Astrocyte (in vitro differentiated cells and primary cell): ENCODE measurements at regions not wholly inside any gene's neighbourhood (a gene's known extent, or its start where the extent isn't known, plus 50 kb on each side); places are given as distances from the start of the nearest gene placed in this dataset.

Source experiments
- EZH2 ChIP-seq: IDR thresholded peaks from 2 replicates; pipeline ENCODE4 v1.6.1; 2012; ENCODE audit warnings: mild to moderate bottlenecking, low read length, inconsistent platforms; ENCODE audit not compliant: insufficient read depth
- TF ChIP-seq, protein P1 (sequence below): IDR thresholded peaks from 2 replicates; pipeline ENCODE4 v1.5.1; 2011; ENCODE audit warnings: low read depth, mild to moderate bottlenecking, inconsistent platforms, low read length, moderate library complexity; ENCODE audit not compliant: insufficient read depth

DNA sequence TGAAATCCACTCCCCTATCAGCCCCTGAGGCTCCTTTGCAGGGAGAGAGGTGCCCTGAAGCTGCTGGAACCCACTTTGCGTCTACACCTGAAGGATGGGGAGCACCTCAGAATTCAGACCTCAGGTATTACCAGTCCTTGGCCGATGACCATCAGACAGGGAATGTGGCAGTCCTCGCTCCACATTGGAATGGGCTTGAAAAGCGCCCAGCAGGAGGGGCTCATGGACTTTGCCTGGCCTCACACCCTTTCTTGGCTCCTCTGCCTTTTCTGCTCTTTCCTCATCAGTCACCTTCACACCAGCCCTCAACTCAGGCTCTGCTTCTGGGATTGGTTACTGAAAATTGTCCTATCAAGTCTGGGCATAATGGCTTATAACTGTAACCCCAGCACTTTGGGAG is 83.9 kb downstream of the BARX1 start:
- TF ChIP-seq EZH2: no peak
- TF ChIP-seq, protein P1, sequence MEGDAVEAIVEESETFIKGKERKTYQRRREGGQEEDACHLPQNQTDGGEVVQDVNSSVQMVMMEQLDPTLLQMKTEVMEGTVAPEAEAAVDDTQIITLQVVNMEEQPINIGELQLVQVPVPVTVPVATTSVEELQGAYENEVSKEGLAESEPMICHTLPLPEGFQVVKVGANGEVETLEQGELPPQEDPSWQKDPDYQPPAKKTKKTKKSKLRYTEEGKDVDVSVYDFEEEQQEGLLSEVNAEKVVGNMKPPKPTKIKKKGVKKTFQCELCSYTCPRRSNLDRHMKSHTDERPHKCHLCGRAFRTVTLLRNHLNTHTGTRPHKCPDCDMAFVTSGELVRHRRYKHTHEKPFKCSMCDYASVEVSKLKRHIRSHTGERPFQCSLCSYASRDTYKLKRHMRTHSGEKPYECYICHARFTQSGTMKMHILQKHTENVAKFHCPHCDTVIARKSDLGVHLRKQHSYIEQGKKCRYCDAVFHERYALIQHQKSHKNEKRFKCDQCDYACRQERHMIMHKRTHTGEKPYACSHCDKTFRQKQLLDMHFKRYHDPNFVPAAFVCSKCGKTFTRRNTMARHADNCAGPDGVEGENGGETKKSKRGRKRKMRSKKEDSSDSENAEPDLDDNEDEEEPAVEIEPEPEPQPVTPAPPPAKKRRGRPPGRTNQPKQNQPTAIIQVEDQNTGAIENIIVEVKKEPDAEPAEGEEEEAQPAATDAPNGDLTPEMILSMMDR: no peak
